HepG2 (cell line): ENCODE measurements at regions not wholly inside any gene's neighbourhood (a gene's known extent, or its start where the extent isn't known, plus 50 kb on each side); places are given as distances from the start of the nearest gene placed in this dataset.

Experiments
- ATAC-seq: fragments of 200-7000 bp; cut with Tn5 transposase; 3 replicates; pipeline ENCODE4 v1.9.1; 2020; ENCODE audit warnings: mild to moderate bottlenecking, moderate library complexity
- BruUV-seq: library from RNA; stranded (reverse); fragments of 400-500 nt; replicated peaks from 2 replicates; lab custom pipeline; 2021; lab: Mats Ljungman, UMichigan
- CTCF ChIA-PET: fragments of 300-600 bp; formaldehyde crosslinking; extraction: SDS; loops from one replicate; lab custom pipeline; 2021; ENCODE audit warnings: low total read pairs, inconsistent platforms, low intra/inter-chr PET ratio; lab: Yijun Ruan, JAX
- POLR2A ChIA-PET: fragments of 350-600 bp; sonication (Branson Sonifier 250); formaldehyde crosslinking; loops from one replicate; lab custom pipeline; 2020; ENCODE audit warnings: antibody characterized with exemption, inconsistent platforms; lab: Yijun Ruan, JAX
- DNase-seq: peaks from one replicate; pipeline ENCODE4 v3.0.0-alpha.2; 2015; ENCODE audit warnings: low spot score
- FAIRE-seq: peaks from 3 replicates; lab custom pipeline; 2011; peaks lifted over from hg19 to GRCh38; lab: Jason Lieb, UNC
- H2AFZ ChIP-seq: one replicate; pipeline ENCODE4 v1.6.1; 2011; ENCODE audit warnings: low read length, inconsistent platforms
- H3K27ac ChIP-seq: fragments of 300-600 bp; 3 replicates; pipeline ENCODE4 v1.8.0; 2011; ENCODE audit warnings: mixed run types, mild to moderate bottlenecking, mixed read lengths, low read length, inconsistent platforms; ENCODE audit not compliant: insufficient read depth; ENCODE audit errors: extremely low read length
- H3K27me3 ChIP-seq, 2 experiments: fragments of 200-600 bp in 1 of 2; 2 replicates in 1 of 2; 3 replicates in 1 of 2; pipeline versions ENCODE4 v1.6.0 to v1.8.0; 2011; ENCODE audit warnings: low read length in 2 of 2, mild to moderate bottlenecking in 2 of 2, moderate library complexity in 2 of 2, inconsistent platforms in 1 of 2; ENCODE audit not compliant: insufficient read depth in 2 of 2, control insufficient read depth in 1 of 2
- H3K36me3 ChIP-seq, 2 experiments: fragments of 200-600 bp in 1 of 2; replicated peaks in 1 of 2; 2 replicates in 1 of 2; 3 replicates in 1 of 2; pipeline versions ENCODE4 v1.5.1 to v1.8.0; 2011; ENCODE audit warnings: low read length in 2 of 2, inconsistent platforms in 1 of 2; ENCODE audit not compliant: insufficient read depth in 2 of 2, control insufficient read depth in 1 of 2
- H3K4me1 ChIP-seq: 2 replicates; pipeline ENCODE4 v1.5.1; 2012; ENCODE audit warnings: low read length, inconsistent platforms; ENCODE audit not compliant: insufficient read depth
- H3K4me2 ChIP-seq: 2 replicates; pipeline ENCODE4 v1.6.0; 2011; ENCODE audit warnings: low read depth, low read length, inconsistent platforms
- H3K4me3 ChIP-seq, 3 experiments: fragments of 200-600 bp in 1 of 3; sonication (generic), shearing (Covaris generic) in 1 of 3; replicated peaks in 1 of 3; 2 replicates each; pipeline ENCODE4 v1.5.1; 2011 to 2016; ENCODE audit warnings: low read length in 3 of 3, inconsistent platforms in 2 of 3, low read depth in 2 of 3, mild to moderate bottlenecking in 2 of 3, control low read depth in 1 of 3, mixed read lengths in 1 of 3; ENCODE audit not compliant: insufficient read depth in 1 of 3
- H3K79me2 ChIP-seq: one replicate; pipeline ENCODE4 v1.6.1; 2011; ENCODE audit warnings: low read length, inconsistent platforms; ENCODE audit not compliant: insufficient read depth
- H3K9ac ChIP-seq: 2 replicates; pipeline ENCODE4 v1.6.0; 2011; ENCODE audit warnings: mild to moderate bottlenecking, low read depth, low read length, inconsistent platforms; ENCODE audit not compliant: insufficient read depth
- H3K9me3 ChIP-seq: 2 replicates; pipeline ENCODE4 v1.5.1; 2012; ENCODE audit warnings: mild to moderate bottlenecking, low read length
- H4K20me1 ChIP-seq: 2 replicates; pipeline ENCODE4 v1.6.0; 2011; ENCODE audit warnings: inconsistent platforms, mild to moderate bottlenecking, low read length, moderate library complexity; ENCODE audit not compliant: insufficient read depth
- ADNP ChIP-seq: sonication (generic); formaldehyde crosslinking; IDR thresholded peaks from 2 replicates; pipeline ENCODE4 v1.4.0; 2020; ENCODE audit warnings: missing genetic modification reagents
- BORCS8-MEF2B ChIP-seq: sonication (generic); formaldehyde crosslinking; IDR thresholded peaks from 2 replicates; pipeline ENCODE4 v1.8.0; 2022; ENCODE audit warnings: mild to moderate bottlenecking, missing genetic modification reagents
- FLYWCH1 ChIP-seq: sonication (generic); formaldehyde crosslinking; IDR thresholded peaks from 2 replicates; pipeline ENCODE4 v1.8.1; 2023; ENCODE audit warnings: mild to moderate bottlenecking, missing genetic modification reagents
- KLF12 ChIP-seq: sonication (generic); formaldehyde crosslinking; IDR thresholded peaks from 2 replicates; pipeline ENCODE4 v1.4.0; 2020; ENCODE audit warnings: missing genetic modification reagents, borderline replicate concordance
- MEIS1 ChIP-seq: sonication (generic); formaldehyde crosslinking; IDR thresholded peaks from 2 replicates; pipeline ENCODE4 v1.9.0; 2021; ENCODE audit warnings: mild to moderate bottlenecking, missing genetic modification reagents, moderate library complexity, borderline replicate concordance
- NCOR1 ChIP-seq: fragments of 200-600 bp; sonication (generic); IDR thresholded peaks from 2 replicates; pipeline ENCODE4 v1.7.0; 2017; ENCODE audit warnings: antibody characterized with exemption, low read length, borderline replicate concordance
- NFKBIZ ChIP-seq: IDR thresholded peaks from 2 replicates; pipeline ENCODE4 v1.6.1; 2018; ENCODE audit warnings: missing genetic modification reagents, missing compliant biosample characterization
- RFX5 ChIP-seq: IDR thresholded peaks from 2 replicates; pipeline ENCODE4 v1.6.1; 2011; ENCODE audit warnings: low read depth, low read length, improper control_type of control experiment
- SIN3B ChIP-seq: fragments of 150-350 bp; IDR thresholded peaks from 2 replicates; pipeline ENCODE4 v1.6.1; 2014; ENCODE audit warnings: low read length
- ZFP90 ChIP-seq: sonication (generic); formaldehyde crosslinking; IDR thresholded peaks from 2 replicates; pipeline ENCODE4 v1.8.0; 2022; ENCODE audit warnings: missing genetic modification reagents, mild to moderate bottlenecking, inconsistent platforms, borderline replicate concordance
- ZNF326 ChIP-seq: sonication (generic); formaldehyde crosslinking; IDR thresholded peaks from 2 replicates; pipeline ENCODE4 v1.4.0; 2020; ENCODE audit warnings: missing genetic modification reagents, borderline replicate concordance
- ZNF446 ChIP-seq: sonication (generic); formaldehyde crosslinking; IDR thresholded peaks from 2 replicates; pipeline ENCODE4 v1.5.0; 2020; ENCODE audit warnings: mild to moderate bottlenecking, missing genetic modification reagents
- ZNF543 ChIP-seq: sonication (generic); formaldehyde crosslinking; IDR thresholded peaks from 2 replicates; pipeline ENCODE4 v1.4.0; 2020; ENCODE audit warnings: mild to moderate bottlenecking, missing genetic modification reagents
- ZNF644 ChIP-seq: IDR thresholded peaks from 2 replicates; pipeline ENCODE4 v1.6.1; 2016; ENCODE audit warnings: low read depth
- ZNF652 ChIP-seq: IDR thresholded peaks from 2 replicates; pipeline ENCODE4 v1.6.1; 2016; ENCODE audit warnings: low read depth, borderline replicate concordance
- ZNF7 ChIP-seq: IDR thresholded peaks from 2 replicates; pipeline ENCODE4 v1.6.1; 2016; ENCODE audit warnings: missing biosample characterization, missing genetic modification reagents
- ZNF766 ChIP-seq: sonication (generic); formaldehyde crosslinking; IDR thresholded peaks from 2 replicates; pipeline ENCODE4 v1.5.0; 2020; ENCODE audit warnings: missing genetic modification reagents, borderline replicate concordance
- WGBS: methylation state at CpG from one replicate; pipeline ENCODE4 v1.1.6; 2017; ENCODE audit warnings: low lambda C conversion rate; 5-methylcytosine and 5-hydroxymethylcytosine counted together
- in situ Hi-C: cut with HindIII; loops from 2 replicates; pipeline ENCODE4 v1.10.0; 2017; ENCODE audit warnings: low pct_unique_long_range_greater_than_20kb; ENCODE audit not compliant: extremely low pct_ligation_motif_present
- intact Hi-C: fragments of 100-400 bp; cut with micrococcal nuclease; formaldehyde crosslinking; loops from one replicate; pipeline ENCODE4 v1.10.0; 2022; ENCODE audit not compliant: unreplicated experiment
- TF ChIP-seq, protein P1 (sequence below): sonication (generic); formaldehyde crosslinking; IDR thresholded peaks from 2 replicates; pipeline ENCODE4 v1.4.0; 2020; ENCODE audit warnings: missing genetic modification reagents, low read depth, mild to moderate bottlenecking, borderline replicate concordance
- TF ChIP-seq, protein P2 (sequence below): sonication (generic); formaldehyde crosslinking; IDR thresholded peaks from 2 replicates; pipeline ENCODE4 v1.9.0; 2021; ENCODE audit warnings: missing genetic modification reagents, borderline replicate concordance

GRCh38 chr5:93352186-93352585, 228.8 kb downstream of the NR2F1-AS1 start:
- Histone ChIP-seq H3K36me3 (no peaks in the 10 kb centered on the region), H3K9ac (no peak overlapping the region), H3K4me1 (no peaks in the 10 kb centered on the region), H4K20me1 (no peaks in the 10 kb centered on the region), H3K27me3 (peaks cover 1 to 23% of the 10 kb centered on the region in 2 experiments; a peak in 3 of 5 replicates), H3K27ac (no peak overlapping the region), H3K4me2 (no peak overlapping the region), H3K9me3 (no peaks in the 10 kb centered on the region), H2AFZ (no peak overlapping the region), H3K79me2 (no peaks in the 10 kb centered on the region)
- ChIA-PET CTCF (no interaction called here), POLR2A (no interaction called here)
- intact Hi-C loops: no loop called here
- WGBS: 33% methylated on average over 2 of the region's 2 CpGs
- in situ Hi-C loops: no loop called here
- ATAC-seq (no peak), FAIRE-seq (no peak), DNase-seq (no peak)
- BruUV-seq: no TSS peak
- TF ChIP-seq FLYWCH1 (CRISPR knock-in tag) (no peak), ADNP (CRISPR knock-in tag) (no peak), ZNF766 (CRISPR knock-in tag) (no peak), ZNF7 (CRISPR knock-in tag) (no peak), ZNF326 (CRISPR knock-in tag) (no peak), ZNF543 (no peak), SIN3B (no peak), ZNF652 (CRISPR knock-in tag) (no peak), MEIS1 (CRISPR knock-in tag) (no peak)
- TF ChIP-seq, protein P1, sequence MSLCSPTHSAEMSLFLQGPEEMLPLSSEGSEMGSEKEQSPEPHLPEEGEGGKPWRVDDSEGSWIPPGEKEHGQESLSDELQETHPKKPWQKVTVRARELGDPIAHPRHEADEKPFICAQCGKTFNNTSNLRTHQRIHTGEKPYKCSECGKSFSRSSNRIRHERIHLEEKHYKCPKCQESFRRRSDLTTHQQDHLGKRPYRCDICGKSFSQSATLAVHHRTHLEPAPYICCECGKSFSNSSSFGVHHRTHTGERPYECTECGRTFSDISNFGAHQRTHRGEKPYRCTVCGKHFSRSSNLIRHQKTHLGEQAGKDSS (CRISPR knock-in tag): no peak
- TF ChIP-seq, all 625 proteins: peak for 0
- no peak overlapping the region for H3K4me3 ChIP-seq

DNA sequence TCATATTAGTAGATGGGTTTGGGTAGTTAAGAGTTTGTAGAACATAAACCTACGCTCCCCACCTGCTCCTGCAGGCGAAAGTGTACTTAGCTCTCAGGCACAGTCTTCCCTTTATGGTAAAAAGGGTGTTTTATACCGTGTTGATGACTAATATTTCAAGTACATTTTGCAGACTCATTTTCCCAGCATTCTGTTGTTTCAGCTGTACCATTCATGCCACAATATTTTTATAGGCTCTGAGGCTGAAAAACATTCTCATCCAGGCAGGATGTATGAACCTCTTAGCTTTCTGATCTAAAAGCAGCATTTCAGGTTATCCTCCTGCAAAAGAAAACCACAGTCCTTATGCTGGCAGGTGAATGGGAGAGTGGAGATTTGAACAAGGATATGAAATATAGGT, 231.4 kb downstream of the NR2F1-AS1 start:
- ChIA-PET CTCF (no interaction called here), POLR2A (no interaction called here)
- ATAC-seq (no peak), DNase-seq (no peak), FAIRE-seq (no peak)
- no peaks in the 10 kb centered on the region for H3K36me3 ChIP-seq
- H3K9me3 ChIP-seq: no peaks in the 10 kb centered on the region
- no peak overlapping the region for H3K9ac ChIP-seq
- in situ Hi-C loops: no loop called here
- H3K4me3 ChIP-seq: no peak overlapping the region
- no peaks in the 10 kb centered on the region for H4K20me1 ChIP-seq
- no peaks in the 10 kb centered on the region for H3K4me1 ChIP-seq
- H3K27ac ChIP-seq: no peak overlapping the region
- no peaks in the 10 kb centered on the region for H3K79me2 ChIP-seq
- WGBS: 0% methylated on average over 3 of the region's 3 CpGs
- H3K27me3 ChIP-seq: peaks cover 1 to 23% of the 10 kb centered on the region in 2 experiments; a peak in 3 of 5 replicates
- H2AFZ ChIP-seq: no peak overlapping the region
- intact Hi-C loops: no loop called here
- H3K4me2 ChIP-seq: no peak overlapping the region
- no TSS peak for BruUV-seq
- TF ChIP-seq ZNF644 (CRISPR knock-in tag) (no peak), NFKBIZ (CRISPR knock-in tag) (no peak), BORCS8-MEF2B (CRISPR knock-in tag) (no peak), NCOR1 (no peak), ZFP90 (CRISPR knock-in tag) (no peak), RFX5 (no peak), KLF12 (CRISPR knock-in tag) (no peak), ZNF446 (CRISPR knock-in tag) (no peak)
- TF ChIP-seq, protein P2, sequence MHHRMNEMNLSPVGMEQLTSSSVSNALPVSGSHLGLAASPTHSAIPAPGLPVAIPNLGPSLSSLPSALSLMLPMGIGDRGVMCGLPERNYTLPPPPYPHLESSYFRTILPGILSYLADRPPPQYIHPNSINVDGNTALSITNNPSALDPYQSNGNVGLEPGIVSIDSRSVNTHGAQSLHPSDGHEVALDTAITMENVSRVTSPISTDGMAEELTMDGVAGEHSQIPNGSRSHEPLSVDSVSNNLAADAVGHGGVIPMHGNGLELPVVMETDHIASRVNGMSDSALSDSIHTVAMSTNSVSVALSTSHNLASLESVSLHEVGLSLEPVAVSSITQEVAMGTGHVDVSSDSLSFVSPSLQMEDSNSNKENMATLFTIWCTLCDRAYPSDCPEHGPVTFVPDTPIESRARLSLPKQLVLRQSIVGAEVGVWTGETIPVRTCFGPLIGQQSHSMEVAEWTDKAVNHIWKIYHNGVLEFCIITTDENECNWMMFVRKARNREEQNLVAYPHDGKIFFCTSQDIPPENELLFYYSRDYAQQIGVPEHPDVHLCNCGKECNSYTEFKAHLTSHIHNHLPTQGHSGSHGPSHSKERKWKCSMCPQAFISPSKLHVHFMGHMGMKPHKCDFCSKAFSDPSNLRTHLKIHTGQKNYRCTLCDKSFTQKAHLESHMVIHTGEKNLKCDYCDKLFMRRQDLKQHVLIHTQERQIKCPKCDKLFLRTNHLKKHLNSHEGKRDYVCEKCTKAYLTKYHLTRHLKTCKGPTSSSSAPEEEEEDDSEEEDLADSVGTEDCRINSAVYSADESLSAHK (CRISPR knock-in tag): no peak
